HUES6 (cell line): ENCODE measurements at regions not wholly inside any gene's neighbourhood (a gene's known extent, or its start where the extent isn't known, plus 50 kb on each side); places are given as distances from the start of the nearest gene placed in this dataset.

Experiments used
- H3K27ac ChIP-seq: 2 replicates; pipeline ENCODE4 v1.7.0; 2013; ENCODE audit warnings: low read depth, mild to moderate bottlenecking, low read length, inconsistent platforms
- H3K27me3 ChIP-seq: 2 replicates; pipeline ENCODE4 v1.6.1; 2013; ENCODE audit warnings: low read length; ENCODE audit not compliant: control insufficient read depth, insufficient read depth
- H3K36me3 ChIP-seq: 2 replicates; pipeline ENCODE4 v1.6.1; 2013; ENCODE audit warnings: low read length; ENCODE audit not compliant: control insufficient read depth, insufficient read depth
- H3K4me1 ChIP-seq: 2 replicates; pipeline ENCODE4 v1.6.1; 2013; ENCODE audit warnings: low read length; ENCODE audit not compliant: control insufficient read depth, insufficient read depth
- H3K4me3 ChIP-seq: 2 replicates; pipeline ENCODE4 v1.5.1; 2013; ENCODE audit warnings: low read depth, low read length
- H3K9ac ChIP-seq: one replicate; pipeline ENCODE4 v1.6.1; 2013; ENCODE audit warnings: mild to moderate bottlenecking, low read length
- H3K9me3 ChIP-seq: 2 replicates; pipeline ENCODE4 v1.6.1; 2013; ENCODE audit warnings: low read depth, low read length; ENCODE audit not compliant: control insufficient read depth, insufficient read depth

GRCh38 chr4:27484216-27484615 lies 623.6 kb downstream of the STIM2 start:
- Histone ChIP-seq H3K36me3 (no peaks in the 10 kb centered on the region), H3K9me3 (no peaks in the 10 kb centered on the region), H3K4me1 (no peaks in the 10 kb centered on the region), H3K9ac (no peak overlapping the region), H3K4me3 (no peak overlapping the region), H3K27ac (no peak overlapping the region), H3K27me3 (no peaks in the 10 kb centered on the region)

GRCh38 chr4:27490315-27490714 lies 629.7 kb downstream of the STIM2 start:
- Histone ChIP-seq H3K27me3 (no peaks in the 10 kb centered on the region), H3K9ac (no peak overlapping the region), H3K36me3 (no peaks in the 10 kb centered on the region), H3K4me3 (no peak overlapping the region), H3K27ac (no peak overlapping the region), H3K9me3 (no peaks in the 10 kb centered on the region), H3K4me1 (0 out of 2 replicates have a peak, but pooled peaks cover 3% of the 10 kb centered on the region)

GRCh38 chr4:27490766-27491165 lies 630.1 kb downstream of the STIM2 start:
- no peaks in the 10 kb centered on the region for H3K27me3 ChIP-seq
- no peaks in the 10 kb centered on the region for H3K36me3 ChIP-seq
- no peaks in the 10 kb centered on the region for H3K9me3 ChIP-seq

GRCh38 chr4:27506401-27506800 lies 645.8 kb downstream of the STIM2 start:
- H3K27me3 ChIP-seq: no peaks in the 10 kb centered on the region
- no peak overlapping the region for H3K27ac ChIP-seq
- no peaks in the 10 kb centered on the region for H3K9me3 ChIP-seq
- no peaks in the 10 kb centered on the region for H3K4me1 ChIP-seq
- H3K36me3 ChIP-seq: no peaks in the 10 kb centered on the region
- H3K4me3 ChIP-seq: no peak overlapping the region
- no peak overlapping the region for H3K9ac ChIP-seq

More at GRCh38 chr4:27490766-27491165, 630.1 kb downstream of the STIM2 start:
- no peak overlapping the region for H3K27ac ChIP-seq
- no peak overlapping the region for H3K9ac ChIP-seq
- H3K4me1 ChIP-seq: 0 out of 2 replicates have a peak, but pooled peaks cover 3% of the 10 kb centered on the region
- H3K4me3 ChIP-seq: no peak overlapping the region

GRCh38 chr4:27514711-27515110 lies 654.1 kb downstream of the STIM2 start:
- Histone ChIP-seq H3K36me3 (no peaks in the 10 kb centered on the region), H3K27ac (no peak overlapping the region), H3K9me3 (no peaks in the 10 kb centered on the region), H3K27me3 (no peaks in the 10 kb centered on the region), H3K9ac (no peak overlapping the region), H3K4me1 (no peaks in the 10 kb centered on the region), H3K4me3 (no peak overlapping the region)

GRCh38 chr4:27515140-27515539 lies 654.5 kb downstream of the STIM2 start:
- Histone ChIP-seq H3K27me3 (no peaks in the 10 kb centered on the region), H3K9me3 (no peaks in the 10 kb centered on the region), H3K9ac (no peak overlapping the region)

GRCh38 chr4:27518876-27519275 lies 658.2 kb downstream of the STIM2 start:
- Histone ChIP-seq H3K36me3 (no peaks in the 10 kb centered on the region), H3K9me3 (no peaks in the 10 kb centered on the region), H3K27me3 (no peaks in the 10 kb centered on the region), H3K9ac (no peak overlapping the region), H3K27ac (no peak overlapping the region), H3K4me1 (no peaks in the 10 kb centered on the region), H3K4me3 (no peak overlapping the region)

More at GRCh38 chr4:27515140-27515539, 654.5 kb downstream of the STIM2 start:
- no peaks in the 10 kb centered on the region for H3K36me3 ChIP-seq
- no peak overlapping the region for H3K4me3 ChIP-seq
- H3K4me1 ChIP-seq: no peaks in the 10 kb centered on the region
- H3K27ac ChIP-seq: no peak overlapping the region

- no peaks in the 10 kb centered on the region for H3K27me3 ChIP-seq
- no peak overlapping the region for H3K27ac ChIP-seq
- H3K4me1 ChIP-seq: no peaks in the 10 kb centered on the region
- H3K4me3 ChIP-seq: no peak overlapping the region
- no peaks in the 10 kb centered on the region for H3K9me3 ChIP-seq
- H3K36me3 ChIP-seq: no peaks in the 10 kb centered on the region
- H3K9ac ChIP-seq: no peak overlapping the region
Measured at GRCh38 chr4:27524224-27524623, 663.6 kb downstream of the STIM2 start.

- Histone ChIP-seq H3K9me3 (no peaks in the 10 kb centered on the region), H3K27me3 (no peaks in the 10 kb centered on the region), H3K27ac (no peak overlapping the region), H3K4me1 (no peaks in the 10 kb centered on the region), H3K4me3 (no peak overlapping the region), H3K9ac (no peak overlapping the region), H3K36me3 (no peaks in the 10 kb centered on the region)
Measured at GRCh38 chr4:27534488-27534887, 673.8 kb downstream of the STIM2 start.

GRCh38 chr4:27568236-27568951 lies 707.8 kb downstream of the STIM2 start:
- H3K27ac ChIP-seq: no peak overlapping the region
- no peaks in the 10 kb centered on the region for H3K36me3 ChIP-seq
- H3K27me3 ChIP-seq: no peaks in the 10 kb centered on the region
- H3K9me3 ChIP-seq: no peaks in the 10 kb centered on the region
- no peaks in the 10 kb centered on the region for H3K4me1 ChIP-seq
- H3K9ac ChIP-seq: no peak overlapping the region
- H3K4me3 ChIP-seq: no peak overlapping the region

GRCh38 chr4:27568952-27569319 lies 708.3 kb downstream of the STIM2 start:
- H3K27ac ChIP-seq: no peak overlapping the region
- H3K27me3 ChIP-seq: no peaks in the 10 kb centered on the region
- no peaks in the 10 kb centered on the region for H3K4me1 ChIP-seq

More at GRCh38 chr4:27568952-27569319, 708.3 kb downstream of the STIM2 start:
- Histone ChIP-seq H3K9ac (no peak overlapping the region), H3K9me3 (no peaks in the 10 kb centered on the region), H3K4me3 (no peak overlapping the region), H3K36me3 (no peaks in the 10 kb centered on the region)
